HG03460 (cell line): ENCODE measurements at regions not wholly inside any gene's neighbourhood (a gene's known extent, or its start where the extent isn't known, plus 50 kb on each side); places are given as distances from the start of the nearest gene placed in this dataset.
"Not testable (repeated sequence)": the region's sequence is repeated elsewhere in the genome, so short reads cannot be mapped to it uniquely, and the experiment has no call there.

ENCODE experiments used
- ATAC-seq: cut with Tn5 transposase; IDR thresholded peaks from one replicate; pipeline ENCODE4 v1.9.1; 2021; ENCODE audit not compliant: unreplicated experiment

GRCh38 chr2:20499387-20499786 is 52.5 kb downstream of the RHOB start:
- no peak for ATAC-seq

DNA sequence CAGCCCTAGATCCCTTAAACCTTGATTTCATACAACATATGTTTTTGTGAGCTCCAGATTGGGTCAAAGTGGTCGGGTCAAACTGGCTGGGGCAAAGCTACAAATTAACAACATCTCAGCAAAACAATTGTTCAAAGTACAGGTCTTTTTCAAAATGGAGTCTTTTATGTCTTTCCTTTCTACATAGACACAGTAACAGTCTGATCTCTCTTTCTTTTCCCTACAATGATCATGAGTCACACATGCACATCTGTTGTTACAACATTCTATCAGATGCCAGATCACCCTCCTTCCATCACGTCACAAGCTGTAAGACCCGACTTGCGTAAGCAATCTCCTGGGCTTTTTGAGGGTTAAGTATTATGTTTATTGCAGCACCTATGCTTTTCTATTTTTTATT is 55.1 kb downstream of the RHOB start:
- ATAC-seq, result no peak

- ATAC-seq, result not testable (repeated sequence)
Observed at GRCh38 chr2:20502496-20502895, 55.6 kb downstream of the RHOB start.

DNA sequence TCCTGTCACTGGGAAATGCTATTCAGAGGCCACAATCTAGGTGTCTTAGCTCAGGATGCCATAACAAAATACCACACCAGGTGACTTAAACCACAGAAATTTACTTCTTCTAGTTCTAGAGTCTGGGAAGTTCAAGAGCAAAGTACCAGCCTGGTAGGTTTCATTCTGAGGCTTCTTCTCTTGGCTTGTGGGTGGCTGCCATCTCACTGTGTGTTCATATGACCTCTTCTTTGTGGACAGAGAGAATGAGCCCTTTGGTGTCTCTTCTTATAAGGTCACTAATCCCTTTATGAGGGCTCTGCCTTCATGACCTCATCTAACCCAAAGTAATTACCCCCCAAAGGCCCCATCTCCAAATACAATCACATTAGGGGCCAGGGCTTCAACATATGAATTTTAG is 57.3 kb downstream of the RHOB start:
- no peak for ATAC-seq

GRCh38 chr2:20506201-20506685 is 59.4 kb downstream of the RHOB start:
- no peak for ATAC-seq

GRCh38 chr2:20507166-20507692 is 60.4 kb downstream of the RHOB start:
- ATAC-seq, result peak; percentile 91

- ATAC-seq, result no peak
Observed at GRCh38 chr2:20507711-20508110, 60.8 kb downstream of the RHOB start.

GRCh38 chr2:20509301-20509769 is 62.5 kb downstream of the RHOB start:
- ATAC-seq, result no peak

DNA sequence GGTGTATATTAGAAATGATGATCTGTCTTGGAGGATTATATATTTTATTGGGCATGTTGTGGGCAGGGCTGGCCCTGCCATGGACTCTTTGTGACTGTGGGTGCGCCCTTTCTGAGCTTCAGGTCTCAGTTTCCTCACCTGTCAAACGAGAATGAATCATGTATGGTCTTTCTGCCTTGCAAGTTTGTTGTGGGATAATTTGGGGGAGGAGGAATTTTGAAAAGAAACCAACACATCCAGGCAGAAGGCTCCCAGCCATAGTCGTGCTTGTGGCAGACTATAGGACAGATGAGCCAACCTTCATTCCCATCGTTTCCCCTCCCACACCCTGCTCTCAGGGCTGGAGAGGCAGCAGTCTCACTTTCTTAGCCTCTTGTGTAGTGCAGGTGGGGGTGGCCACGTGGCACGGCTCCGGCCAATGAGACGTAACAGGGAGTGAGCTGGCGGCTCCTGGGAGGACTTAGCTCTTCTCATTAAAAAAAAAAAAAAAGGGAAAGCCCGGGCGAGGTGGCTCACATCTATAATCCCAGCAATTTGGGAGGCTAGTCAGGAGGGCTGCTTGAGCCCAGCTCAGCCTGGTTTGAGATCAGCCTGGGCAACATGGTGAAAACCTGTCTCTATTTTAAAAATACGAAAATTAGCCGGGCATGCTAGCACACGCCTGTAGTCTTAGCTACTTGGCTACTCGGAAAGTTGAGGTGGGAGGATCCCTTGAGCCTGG is 63.1 kb downstream of the RHOB start:
- ATAC-seq, result no peak

DNA sequence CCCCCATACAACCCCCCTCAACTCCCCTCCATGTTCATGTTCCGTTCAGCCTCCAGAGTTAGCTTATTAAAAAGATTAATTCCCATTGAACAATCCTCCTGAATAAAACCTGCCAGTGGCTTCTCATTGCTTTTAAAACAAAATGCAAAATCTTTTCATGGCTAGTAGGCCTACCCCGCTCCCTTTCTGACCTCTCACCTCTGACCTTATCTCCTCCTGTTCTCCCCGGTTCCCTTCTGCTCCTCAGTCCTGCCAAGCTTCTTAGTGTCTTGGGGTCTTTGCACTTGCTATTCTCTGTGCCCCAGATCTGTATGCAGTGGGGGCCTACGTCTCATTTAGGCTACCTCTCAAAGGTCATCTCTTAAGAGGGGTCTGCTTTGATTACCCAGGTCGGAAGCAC is 64.3 kb downstream of the RHOB start:
- no peak for ATAC-seq

GRCh38 chr2:20512061-20512605 is 65.3 kb downstream of the RHOB start:
- ATAC-seq, result no peak

DNA sequence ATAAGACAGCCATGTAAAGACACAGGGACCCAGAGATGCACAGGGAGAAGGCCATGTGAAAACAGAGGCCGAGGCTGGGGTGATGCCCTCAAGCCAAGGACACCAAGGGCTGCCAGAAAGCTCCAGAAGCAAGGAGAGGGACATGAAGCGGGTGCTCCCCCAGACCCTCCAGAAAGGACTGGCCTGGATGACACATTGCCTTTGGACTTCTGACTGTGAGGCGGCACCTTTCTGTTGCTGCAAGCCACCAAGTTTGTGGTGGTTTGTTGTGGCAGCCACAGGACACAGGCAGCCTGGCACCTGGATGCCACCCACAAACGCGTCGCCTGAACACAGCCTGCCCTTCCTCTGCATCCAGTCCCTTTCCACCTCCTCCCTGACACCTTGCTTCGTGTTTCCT is 67.1 kb downstream of the RHOB start:
- ATAC-seq, result no peak

DNA sequence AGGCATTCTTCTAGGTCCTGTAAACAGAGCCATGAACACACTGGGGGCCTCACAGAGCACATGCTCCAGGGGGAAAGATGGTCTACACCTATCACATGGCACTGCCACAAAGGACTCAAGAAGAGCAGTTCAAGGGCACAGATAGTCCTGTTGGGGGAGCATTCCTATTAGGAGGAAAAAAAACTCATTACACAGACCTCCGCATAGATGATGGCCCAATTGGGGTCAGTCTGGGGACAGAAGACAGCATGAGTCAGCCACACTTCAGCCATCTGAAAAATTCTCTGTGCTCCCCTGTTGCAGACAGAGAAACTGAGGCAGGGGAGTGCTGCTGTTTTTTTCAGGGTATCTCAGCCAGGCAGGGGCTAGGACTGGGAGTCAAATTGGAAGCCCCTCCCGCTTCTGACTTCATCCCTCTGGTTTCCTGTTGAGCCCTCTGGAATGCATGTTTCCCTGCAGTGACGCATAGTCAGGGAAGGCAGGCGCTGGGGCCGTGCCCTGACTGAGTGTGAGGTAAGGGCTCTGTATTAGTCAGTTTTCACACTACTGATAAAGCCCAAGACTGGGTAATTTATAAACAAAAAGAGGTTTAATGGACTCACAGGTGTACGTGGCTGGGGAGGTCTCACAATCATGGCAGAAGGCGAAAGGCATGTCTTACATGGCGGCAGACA is 67.9 kb downstream of the RHOB start:
- ATAC-seq, result no peak

DNA sequence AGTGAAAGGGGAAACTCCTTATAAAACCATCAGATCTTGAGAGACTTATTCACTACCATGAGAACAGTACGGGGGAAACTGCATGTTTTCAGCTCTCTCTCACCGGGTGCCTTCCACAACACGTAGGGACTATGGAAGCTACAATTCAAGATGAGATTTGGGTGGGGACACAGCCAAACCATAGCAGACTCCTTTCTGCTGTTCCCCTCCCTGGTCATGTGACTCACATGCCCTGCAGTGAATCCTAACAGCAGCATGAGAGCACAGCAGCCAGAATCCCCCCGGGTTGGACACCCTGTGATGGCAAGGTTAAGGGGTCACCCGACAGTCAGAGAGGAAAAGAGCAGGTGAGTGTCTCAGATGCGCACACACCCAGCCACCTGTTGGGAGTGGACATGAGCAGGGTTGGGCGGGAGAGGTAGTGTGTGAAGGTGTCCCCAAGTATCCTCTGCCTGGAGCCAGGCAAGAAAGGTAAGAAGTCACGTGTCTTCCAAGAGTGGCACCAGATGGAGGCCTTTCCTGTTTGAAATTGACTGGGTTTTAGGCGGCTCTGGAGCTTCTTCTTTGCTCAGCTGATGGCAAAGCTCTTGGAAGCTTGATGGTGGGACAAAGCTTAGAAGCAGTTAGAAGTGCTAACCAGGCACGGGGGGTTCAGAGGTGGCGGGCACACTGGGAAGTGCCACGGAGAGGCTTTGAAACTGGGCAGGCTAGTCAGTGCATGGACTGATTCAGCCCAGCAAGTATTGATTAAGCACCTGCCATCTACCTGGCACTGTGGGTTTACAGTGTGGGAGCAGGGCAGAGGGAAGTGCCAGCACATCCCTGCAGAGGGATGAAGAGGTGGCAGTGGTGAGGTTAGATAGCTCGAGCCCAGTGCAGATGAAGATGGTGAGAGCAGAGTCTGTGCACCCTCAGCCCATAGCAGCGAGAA is 68.7 kb downstream of the RHOB start:
- ATAC-seq, result no peak

DNA sequence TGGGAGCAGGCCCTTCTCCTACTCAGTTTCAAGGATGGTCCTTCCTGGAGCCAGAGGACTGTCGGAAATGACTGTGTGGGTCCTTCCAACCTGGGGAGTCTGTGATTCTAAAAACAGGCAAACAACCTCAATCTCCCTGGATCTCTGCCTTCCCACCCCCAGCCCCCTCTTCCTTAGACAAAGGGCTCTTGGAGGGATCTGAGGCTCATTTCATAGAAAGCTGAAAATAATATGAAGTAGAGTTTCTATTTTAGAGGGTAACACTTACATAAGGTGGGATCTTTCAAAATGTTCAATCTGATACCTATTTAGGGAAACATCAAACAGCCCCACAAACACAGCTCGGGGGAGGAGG is 69.4 kb downstream of the RHOB start:
- no peak for ATAC-seq

DNA sequence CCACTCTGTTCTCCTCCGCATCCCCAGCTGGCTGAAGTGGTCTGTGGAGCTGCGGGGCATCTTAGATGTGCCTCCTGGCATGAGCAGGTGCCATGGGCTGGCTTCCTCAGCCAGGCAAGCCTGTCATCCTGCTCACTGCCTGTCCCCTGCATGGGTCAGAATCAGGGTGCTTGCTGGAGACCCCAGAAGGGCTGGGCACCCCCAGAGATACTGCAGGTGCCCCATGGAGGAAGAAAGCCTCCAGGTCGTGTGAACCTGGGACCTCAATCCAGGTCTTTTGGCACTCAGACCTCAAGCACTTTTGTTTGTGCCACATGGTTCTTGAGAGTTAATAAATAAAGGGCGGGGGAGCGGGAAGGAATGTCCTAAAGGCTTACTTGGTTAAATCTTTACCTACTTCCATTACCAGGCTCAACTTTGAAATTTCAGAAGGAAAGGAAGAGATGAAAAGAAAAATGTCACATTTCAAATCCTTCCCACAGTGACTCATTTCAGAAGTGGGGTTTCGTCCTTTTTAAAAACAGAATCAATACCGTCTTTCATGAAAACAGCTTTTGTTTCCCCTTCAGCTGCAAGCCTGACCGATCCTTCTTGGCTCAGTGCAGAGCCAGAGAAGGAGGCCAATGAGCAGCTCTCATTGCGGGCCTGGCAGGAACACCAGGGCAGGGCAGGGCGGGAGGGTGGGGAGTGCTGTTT is 69.9 kb downstream of the RHOB start:
- peak; percentile 92 for ATAC-seq

GRCh38 chr2:20519309-20519708 is 72.4 kb downstream of the RHOB start:
- no peak for ATAC-seq

DNA sequence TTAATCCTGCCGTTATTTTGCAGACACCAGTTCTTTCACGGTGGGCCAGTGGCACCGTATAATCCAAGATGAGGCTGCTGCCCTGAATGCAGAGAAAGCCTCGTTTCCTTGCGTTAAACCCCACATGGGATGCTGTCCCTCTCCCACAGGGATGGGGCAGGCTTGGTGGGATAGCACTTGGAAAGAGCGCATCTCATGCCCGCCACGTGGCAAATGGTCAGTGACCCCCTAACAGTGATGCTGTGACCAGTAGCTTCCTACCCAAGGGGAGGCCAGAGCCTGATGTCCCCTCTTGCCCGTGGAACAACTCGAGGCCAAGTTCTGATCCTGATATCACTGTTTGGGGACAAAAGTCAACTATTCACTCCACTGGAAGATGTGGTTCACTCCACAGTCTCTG is 73.3 kb downstream of the RHOB start:
- no peak for ATAC-seq

DNA sequence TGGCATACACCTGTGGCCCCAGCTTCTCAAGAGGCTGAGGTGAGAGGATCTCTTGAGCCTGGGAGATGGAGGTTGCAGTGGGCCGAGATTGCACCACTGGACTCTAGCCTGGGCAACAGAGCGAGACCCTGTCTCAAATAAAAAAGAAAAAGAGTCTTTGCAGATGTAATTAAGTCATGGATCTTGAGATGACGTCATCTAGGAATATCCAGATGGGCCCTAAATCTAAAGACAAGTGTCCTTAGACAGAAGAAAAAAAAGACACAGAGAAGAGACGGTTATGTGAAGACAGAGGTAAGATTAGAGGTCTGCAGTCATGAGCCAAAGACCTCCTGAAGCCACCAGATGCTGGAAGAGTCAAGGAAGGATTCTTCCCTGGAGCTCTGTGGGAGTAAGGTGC is 74.3 kb downstream of the RHOB start:
- no peak for ATAC-seq

DNA sequence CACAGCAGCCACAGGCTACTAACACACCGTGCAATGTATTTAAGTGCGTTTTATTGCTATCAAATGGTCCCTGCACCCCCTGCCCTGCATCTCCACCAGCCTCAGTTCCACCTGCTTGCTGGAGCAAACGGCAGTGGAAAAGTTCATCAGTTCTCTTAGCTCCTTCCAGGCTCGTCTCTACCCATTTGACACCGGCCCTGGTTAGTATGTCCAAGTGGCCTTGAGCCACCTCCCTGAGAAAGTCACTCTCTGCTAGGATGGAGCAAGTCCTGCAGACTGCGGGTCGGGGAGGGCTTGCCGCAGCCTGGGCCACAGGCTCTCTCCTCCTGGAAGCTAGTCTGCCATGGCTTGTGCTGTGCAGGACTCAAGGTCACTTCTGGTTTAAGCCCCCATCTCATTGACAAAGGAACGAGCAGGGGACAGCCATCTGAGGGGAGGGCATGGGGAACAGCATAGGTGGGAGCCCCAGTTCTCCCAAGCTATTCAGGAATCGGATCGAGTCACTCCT is 74.9 kb downstream of the RHOB start:
- ATAC-seq, result no peak
